ENCODE measurements at regions not wholly inside any gene's neighbourhood (a gene's known extent, or its start where the extent isn't known, plus 50 kb on each side); places are given as distances from the start of the nearest gene placed in this dataset.

GRCh38 chr12:115132905-115133304 is 448.9 kb upstream of the TBX3 start:
- no peak for TF ChIP-seq NFRKB (IDR thresholded peaks at IDR 0.05)
- TF ChIP-seq FOXA1 (IDR thresholded peaks at IDR 0.05), result no peak
- TF ChIP-seq SP1 (IDR thresholded peaks at IDR 0.05), result no peak
- TF ChIP-seq CTBP1 (IDR thresholded peaks at IDR 0.05; ENCODE audit: borderline replicate concordance), result no peak
- no peak for TF ChIP-seq PKNOX1 (IDR thresholded peaks at IDR 0.05)
- TF ChIP-seq BHLHE40 (IDR thresholded peaks at IDR 0.05; ENCODE audit: borderline replicate concordance), result no peak
- no peak for TF ChIP-seq SUZ12 (IDR thresholded peaks at IDR 0.05)
- TF ChIP-seq FOXK2 (IDR thresholded peaks at IDR 0.05), result no peak
